ENCODE measurements at regions not wholly inside any gene's neighbourhood (a gene's known extent, or its start where the extent isn't known, plus 50 kb on each side); places are given as distances from the start of the nearest gene placed in this dataset.

- TF ChIP-seq, protein P1, sequence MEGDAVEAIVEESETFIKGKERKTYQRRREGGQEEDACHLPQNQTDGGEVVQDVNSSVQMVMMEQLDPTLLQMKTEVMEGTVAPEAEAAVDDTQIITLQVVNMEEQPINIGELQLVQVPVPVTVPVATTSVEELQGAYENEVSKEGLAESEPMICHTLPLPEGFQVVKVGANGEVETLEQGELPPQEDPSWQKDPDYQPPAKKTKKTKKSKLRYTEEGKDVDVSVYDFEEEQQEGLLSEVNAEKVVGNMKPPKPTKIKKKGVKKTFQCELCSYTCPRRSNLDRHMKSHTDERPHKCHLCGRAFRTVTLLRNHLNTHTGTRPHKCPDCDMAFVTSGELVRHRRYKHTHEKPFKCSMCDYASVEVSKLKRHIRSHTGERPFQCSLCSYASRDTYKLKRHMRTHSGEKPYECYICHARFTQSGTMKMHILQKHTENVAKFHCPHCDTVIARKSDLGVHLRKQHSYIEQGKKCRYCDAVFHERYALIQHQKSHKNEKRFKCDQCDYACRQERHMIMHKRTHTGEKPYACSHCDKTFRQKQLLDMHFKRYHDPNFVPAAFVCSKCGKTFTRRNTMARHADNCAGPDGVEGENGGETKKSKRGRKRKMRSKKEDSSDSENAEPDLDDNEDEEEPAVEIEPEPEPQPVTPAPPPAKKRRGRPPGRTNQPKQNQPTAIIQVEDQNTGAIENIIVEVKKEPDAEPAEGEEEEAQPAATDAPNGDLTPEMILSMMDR (IDR thresholded peaks at IDR 0.05 in 8 of 11, conservative IDR thresholded peaks at IDR 0.05 in 3 of 11) = no peak
- no peak for TF ChIP-seq POLR2A (IDR thresholded peaks at IDR 0.05)
- no peak for TF ChIP-seq POLR2AphosphoS5 (IDR thresholded peaks at IDR 0.05)
Observed at GRCh38 chr19:28595722-28596480, 617.0 kb downstream of the UQCRFS1 start.

All from spleen (tissue), 7 donors.